GM12872 (cell line): ENCODE measurements at regions not wholly inside any gene's neighbourhood (a gene's known extent, or its start where the extent isn't known, plus 50 kb on each side); places are given as distances from the start of the nearest gene placed in this dataset.

Source experiments
- TF ChIP-seq, protein P1 (sequence below): IDR thresholded peaks from 3 replicates; pipeline ENCODE4 v1.5.1; 2011; ENCODE audit warnings: low read depth, mild to moderate bottlenecking, low read length, moderate library complexity; ENCODE audit not compliant: insufficient read depth

DNA sequence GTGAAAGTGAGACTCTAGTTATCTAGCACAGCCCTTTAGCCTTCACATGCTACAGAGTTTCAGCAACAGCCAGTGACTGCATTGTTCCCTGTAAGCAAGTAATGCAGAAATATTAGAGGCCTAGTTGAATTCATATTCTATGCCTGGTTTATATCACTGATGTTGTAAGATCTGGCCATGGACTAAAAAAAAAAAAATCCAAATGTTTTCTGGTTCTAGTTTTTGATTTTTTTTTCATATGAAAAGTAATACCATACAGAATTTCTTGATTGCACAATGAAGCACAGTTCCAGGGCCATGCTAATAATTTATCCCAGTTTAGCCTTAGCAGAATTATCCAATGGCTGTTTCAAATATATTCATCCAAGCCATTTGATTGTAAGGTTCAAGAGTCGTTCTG, 341.5 kb upstream of the DDHD1 start:
- TF ChIP-seq, protein P1, sequence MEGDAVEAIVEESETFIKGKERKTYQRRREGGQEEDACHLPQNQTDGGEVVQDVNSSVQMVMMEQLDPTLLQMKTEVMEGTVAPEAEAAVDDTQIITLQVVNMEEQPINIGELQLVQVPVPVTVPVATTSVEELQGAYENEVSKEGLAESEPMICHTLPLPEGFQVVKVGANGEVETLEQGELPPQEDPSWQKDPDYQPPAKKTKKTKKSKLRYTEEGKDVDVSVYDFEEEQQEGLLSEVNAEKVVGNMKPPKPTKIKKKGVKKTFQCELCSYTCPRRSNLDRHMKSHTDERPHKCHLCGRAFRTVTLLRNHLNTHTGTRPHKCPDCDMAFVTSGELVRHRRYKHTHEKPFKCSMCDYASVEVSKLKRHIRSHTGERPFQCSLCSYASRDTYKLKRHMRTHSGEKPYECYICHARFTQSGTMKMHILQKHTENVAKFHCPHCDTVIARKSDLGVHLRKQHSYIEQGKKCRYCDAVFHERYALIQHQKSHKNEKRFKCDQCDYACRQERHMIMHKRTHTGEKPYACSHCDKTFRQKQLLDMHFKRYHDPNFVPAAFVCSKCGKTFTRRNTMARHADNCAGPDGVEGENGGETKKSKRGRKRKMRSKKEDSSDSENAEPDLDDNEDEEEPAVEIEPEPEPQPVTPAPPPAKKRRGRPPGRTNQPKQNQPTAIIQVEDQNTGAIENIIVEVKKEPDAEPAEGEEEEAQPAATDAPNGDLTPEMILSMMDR: no peak

DNA sequence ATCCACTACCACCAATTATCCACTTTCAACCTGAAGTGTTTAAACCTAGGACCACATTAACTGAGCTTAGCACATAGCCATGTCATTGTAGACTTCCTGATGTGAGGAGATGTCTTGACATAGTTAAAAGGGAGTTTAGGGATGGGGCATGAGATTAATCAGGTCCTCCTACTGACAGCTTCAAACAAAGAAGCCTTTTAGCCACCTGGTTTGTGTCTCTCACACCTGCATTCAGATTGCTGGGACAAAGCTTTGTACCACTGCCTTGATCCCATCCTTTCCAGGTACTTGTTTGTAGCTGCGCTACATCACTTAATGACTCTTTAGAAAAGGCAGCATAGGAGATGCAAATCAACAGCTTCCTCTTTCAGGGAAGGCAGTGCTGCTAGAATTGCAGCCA, 340.7 kb upstream of the DDHD1 start:
- TF ChIP-seq, protein P1: no peak

DNA sequence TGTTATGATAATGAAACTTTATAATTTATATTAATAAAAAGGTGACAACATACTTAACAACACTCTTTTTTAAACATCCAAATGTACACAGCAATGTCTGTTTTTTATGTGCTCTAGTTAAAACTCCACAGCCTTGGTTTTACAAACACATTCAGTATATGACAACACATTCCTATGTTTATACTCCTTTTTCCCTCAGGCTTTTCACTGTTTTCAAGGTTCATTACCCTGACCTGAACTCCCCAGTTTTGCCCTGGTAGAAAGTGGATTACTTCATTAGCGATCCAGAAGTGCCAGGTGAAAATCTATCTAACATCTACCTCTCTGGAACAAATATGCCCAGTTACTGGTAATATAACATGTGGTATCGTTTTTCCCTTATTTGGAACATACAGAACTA, 340.2 kb upstream of the DDHD1 start:
- TF ChIP-seq, protein P1: no peak

DNA sequence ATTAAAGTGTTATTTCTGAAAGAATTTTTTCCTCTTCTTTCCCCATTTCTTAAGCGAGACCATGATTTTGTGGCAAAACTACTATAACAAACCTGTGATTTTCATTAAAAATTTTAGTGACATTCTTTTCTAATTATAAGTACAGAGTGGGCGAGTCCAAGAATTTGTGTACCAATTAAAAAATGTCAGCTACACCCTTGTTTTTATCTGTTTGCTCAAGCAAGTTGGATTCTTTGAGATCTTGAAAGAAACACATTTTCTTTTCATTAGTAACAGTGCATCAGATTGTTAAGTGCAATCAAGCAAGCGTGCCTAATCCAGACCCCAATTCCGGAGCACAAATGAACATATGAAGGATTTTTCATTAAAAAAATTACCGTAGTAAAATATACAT, 338.8 kb upstream of the DDHD1 start:
- TF ChIP-seq, protein P1: no peak

DNA sequence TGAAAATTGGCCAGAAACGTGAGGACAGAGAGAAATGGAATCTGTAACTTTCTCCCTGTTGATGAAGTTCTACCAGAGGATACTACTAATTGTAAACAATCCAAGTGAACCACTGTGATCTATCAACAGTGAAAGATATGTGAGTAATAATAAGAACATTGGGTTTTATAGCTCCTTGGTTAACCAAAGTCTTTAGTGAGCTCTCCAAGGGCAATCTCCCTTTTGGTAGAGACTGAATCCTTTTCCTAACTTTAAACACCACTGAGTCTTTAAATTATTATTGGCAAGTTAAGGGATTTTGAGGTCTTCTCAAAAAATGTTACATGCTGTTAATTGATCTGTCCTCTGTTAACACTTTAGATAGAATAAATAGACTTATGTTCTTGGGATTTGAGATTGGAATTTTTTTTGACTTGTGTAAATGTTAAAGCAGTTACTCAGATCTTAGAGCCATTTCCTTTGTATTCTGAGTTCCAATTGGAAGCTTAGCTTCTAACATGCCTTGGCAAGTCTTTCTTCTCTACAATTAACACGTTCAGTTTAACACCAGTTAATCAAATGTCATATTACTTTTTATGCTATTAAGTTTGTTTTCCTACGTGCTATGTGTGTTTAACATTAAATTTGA, 338.2 kb upstream of the DDHD1 start:
- TF ChIP-seq, protein P1: no peak

DNA sequence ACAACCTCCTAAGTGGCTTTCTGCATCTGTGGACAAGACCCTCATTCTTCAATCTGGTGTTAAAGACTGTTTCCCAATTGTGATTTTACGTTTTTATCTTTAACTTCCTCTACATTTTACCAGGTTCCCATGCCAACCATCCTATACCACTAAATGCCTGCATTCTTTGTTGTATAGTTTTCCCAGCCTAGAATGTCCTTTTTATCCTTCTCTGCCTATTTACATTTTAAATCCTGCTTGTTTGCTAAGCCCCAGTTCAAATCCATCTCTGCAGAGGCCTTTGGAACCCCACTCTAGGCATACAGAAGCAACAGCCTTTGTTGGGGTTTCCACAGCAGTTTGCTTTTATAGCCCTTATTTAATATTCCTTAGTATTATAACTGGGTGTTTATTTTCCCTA, 325.1 kb upstream of the DDHD1 start:
- TF ChIP-seq, protein P1: no peak

DNA sequence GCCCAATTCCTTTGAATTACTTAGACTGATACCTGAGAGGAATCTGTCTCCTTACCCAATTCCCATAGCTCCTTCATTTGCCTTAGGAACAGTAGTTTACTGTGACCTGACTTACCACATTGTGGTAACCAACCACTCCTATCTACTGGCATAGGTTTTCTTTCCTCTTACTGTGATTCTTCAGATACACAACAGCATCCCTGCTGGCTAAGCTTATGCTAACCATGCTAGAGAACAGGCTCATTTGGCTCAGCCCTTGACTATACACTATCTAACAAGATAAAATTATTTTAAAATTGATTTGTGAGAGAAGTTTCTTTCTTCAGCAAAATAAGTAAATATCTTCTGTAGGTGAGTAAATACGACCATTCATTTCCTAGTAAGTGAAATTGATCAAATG, 320.4 kb upstream of the DDHD1 start:
- TF ChIP-seq, protein P1: no peak
